Embryonic facial prominence (tissue), 1 donor: ENCODE measurements at regions not wholly inside any gene's neighbourhood (a gene's known extent, or its start where the extent isn't known, plus 50 kb on each side); places are given as distances from the start of the nearest gene placed in this dataset.

Experiments
- DNase-seq: peaks from one replicate; pipeline ENCODE4 v3.0.0-alpha.2; 2016; ENCODE audit errors: extremely low spot score

DNA sequence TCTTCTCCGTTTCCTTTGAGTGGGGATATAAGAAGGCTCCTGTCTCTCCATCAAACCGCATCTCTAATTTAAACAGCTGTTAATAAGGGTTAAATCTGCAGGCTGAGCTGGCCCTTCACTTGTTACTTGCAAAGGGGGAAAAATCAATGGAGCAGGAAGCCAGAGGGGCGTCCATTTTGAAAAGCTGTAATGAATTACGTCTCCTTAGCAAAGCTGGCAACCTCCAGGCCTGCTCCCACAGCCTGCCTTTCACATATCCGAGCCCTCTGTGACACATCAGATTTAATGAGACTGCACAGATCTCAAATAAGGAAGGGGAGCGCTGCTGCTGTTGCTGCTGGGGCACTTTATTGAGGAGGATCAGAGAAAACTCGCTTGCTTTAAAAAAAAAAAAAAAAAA is 320.8 kb downstream of the BLID start:
- no peak for DNase-seq

GRCh38 chr11:121794671-121795141 is 321.3 kb downstream of the BLID start:
- no peak for DNase-seq

- no peak for DNase-seq
Measured at GRCh38 chr11:121793916-121794315, 322.1 kb downstream of the BLID start.

DNA sequence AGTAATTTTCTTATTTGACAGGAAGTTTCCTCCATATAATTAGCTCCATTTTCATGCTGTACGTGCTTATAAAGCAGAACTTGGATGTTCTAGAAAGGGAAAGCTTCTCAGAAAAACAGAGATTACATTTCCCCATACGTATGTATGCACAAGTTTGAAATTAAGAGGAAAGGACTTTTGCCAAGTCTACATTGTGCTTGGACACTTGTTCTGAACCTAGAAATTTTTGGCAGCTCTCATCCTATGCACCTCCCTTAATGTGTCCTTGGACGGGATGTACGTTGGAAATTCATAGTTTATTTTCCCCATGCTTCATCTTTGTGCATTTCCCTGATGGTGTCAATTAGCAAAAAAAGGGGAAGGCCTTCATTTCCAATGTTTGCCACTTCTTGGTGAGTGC is 322.7 kb downstream of the BLID start:
- DNase-seq, result peak; percentile 93

GRCh38 chr11:121792185-121792584 is 323.8 kb downstream of the BLID start:
- no peak for DNase-seq

DNA sequence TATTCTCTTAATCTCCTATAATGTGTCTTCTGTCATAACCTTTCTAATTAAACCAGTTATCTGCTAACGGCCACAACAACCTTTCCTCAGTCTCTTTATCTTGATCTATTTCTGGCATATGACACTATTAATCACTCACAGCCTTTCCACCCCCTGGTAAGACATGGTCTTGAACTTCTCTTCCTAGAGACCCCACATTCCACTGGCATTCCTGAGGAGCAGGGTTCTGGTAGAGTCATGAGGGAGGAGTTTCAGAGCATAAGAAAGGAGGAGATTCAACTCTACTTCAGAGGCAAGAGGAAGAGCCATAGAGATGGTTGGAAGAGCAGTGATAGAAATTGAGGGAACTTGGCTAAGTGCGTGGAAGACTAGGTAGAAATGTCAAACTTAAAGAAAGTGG is 325.6 kb downstream of the BLID start:
- DNase-seq, result no peak

DNA sequence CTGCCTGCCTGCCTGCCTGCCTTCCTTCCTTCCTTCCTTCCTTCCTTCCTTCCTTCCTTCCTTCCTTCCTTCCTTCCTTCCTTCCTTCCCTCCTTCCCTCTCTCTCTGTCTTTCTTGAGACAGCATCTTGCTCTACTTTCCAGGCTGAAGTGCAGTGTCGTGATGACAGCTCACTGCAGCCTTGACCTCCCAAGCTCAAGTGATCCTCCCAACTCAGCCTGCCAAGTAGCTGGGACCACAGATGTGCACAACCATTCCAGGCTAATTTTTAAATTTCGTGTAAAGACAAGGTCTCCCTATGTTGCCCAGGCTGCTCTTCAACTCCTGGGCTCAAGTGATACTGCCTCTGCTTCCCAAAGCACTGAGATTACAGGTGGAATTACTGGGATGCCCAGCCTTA is 328.2 kb upstream of the SORL1-AS1 start:
- DNase-seq, result no peak

GRCh38 chr11:121777056-121777455 is 324.3 kb upstream of the SORL1-AS1 start:
- no peak for DNase-seq

DNA sequence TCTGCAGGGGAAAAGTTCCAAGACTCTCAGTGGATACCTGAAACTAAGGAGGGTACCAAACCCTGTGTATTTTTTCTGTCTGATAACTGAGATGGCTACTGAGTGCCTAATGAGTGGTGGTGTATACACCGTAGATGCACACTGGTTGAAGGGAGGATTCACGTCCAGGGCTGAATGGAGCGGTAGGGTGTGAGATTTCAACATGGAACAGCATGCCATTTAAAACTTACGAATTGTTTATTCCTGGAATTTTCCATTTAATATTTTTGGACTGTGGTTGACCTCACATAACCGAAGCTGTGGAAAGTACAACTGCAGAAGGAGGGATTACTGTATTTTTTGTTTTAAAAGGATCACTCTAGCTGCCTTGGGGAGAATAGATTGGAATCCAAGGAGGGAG is 322.5 kb upstream of the SORL1-AS1 start:
- no peak for DNase-seq

GRCh38 chr11:121773076-121773475 is 320.3 kb upstream of the SORL1-AS1 start:
- no peak for DNase-seq

- no peak for DNase-seq
Measured at GRCh38 chr11:121770939-121771595, 318.3 kb upstream of the SORL1-AS1 start.

DNA sequence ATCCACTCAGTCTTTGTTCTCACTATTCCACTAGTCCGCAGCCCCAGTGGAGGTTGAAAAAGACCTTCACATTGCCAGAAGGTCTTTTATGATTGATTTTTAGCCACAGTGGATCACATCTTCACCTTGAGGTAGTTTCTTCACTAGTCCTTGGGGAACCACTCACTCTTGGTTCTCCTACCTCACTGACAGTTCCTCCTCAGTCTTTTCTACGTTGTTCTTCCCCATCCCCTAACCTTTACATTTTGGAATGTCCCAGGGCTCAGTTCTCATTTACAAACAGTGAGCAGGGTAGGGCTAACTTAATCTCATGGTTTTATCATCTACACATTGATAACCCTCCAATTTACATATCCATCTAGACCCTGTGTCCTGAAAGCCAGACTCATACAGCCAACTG is 316.4 kb upstream of the SORL1-AS1 start:
- no peak for DNase-seq

GRCh38 chr11:121767433-121767832 is 314.7 kb upstream of the SORL1-AS1 start:
- DNase-seq, result no peak

GRCh38 chr11:121766991-121767390 is 314.2 kb upstream of the SORL1-AS1 start:
- no peak for DNase-seq

DNA sequence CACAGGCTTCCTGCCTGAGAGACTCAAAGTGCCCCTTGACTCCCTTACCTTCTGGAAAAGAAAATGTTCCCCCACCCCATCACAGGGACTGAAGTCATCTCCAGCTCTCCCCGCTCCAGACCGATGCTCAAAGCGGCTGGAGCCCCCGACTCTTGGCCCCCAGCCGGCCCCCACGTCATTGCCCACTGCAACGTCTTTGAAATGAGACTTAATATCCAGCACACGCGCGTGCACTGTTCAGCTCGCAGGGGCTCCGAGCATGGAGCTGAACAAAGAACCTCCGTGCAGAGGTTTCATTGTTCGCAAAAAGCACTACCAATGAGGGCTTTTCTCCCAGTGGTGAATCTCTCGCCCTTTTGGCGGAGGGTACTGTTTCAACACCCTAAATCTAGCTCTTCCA is 313.4 kb upstream of the SORL1-AS1 start:
- DNase-seq, result no peak

DNA sequence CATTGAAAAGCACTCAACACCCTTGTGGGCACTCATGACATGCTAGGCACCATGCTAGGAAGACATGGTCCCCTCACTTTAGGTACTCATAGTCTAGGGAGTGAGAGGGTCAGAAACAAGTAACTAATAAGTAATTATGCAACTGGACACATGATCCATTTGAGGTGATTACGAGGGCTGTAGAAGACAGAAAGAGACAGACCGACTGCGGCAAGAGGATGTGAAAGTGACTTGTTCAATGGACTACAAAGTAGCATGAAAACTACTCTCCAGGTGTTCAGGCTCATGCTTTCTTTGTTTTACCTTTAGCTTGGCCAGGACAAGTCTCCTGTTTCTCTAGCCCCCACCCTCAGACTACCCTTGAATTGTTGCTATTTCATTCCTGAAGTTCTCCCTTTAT is 310.8 kb upstream of the SORL1-AS1 start:
- DNase-seq, result no peak

- DNase-seq, result peak; percentile 47
Measured at GRCh38 chr11:121762820-121763219, 310.1 kb upstream of the SORL1-AS1 start.

- DNase-seq, result no peak
Measured at GRCh38 chr11:121761186-121761585, 308.4 kb upstream of the SORL1-AS1 start.

DNA sequence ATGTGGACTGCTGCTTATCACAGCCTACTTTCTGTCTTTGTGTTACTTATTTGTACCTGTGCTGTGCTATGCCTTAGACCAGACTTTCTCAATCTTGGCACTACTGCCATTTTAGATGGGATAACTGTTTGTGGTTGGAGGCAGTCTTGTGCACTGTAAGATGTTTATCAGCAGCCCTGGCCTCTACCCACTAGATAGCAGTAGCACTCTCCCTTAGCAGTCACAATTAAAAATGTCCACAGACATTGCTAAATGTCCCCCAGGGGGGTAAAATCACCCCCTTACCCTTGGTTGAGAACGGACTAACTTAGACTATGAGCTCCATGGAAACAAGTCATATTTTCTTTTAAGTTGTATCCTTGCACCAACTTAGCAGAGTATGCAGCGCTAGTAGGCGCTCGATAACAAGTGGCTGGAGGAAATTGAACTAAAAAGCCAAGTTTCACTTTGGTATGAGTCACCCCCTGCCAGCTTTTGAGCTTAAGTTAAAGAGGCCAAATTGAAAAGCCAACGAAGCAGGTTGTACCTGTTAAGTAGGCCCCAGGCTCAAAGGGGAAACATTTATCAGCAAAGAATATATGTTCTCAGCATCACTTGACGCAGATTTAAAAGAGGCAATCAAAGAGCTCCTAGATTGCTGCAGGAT is 304.8 kb upstream of the SORL1-AS1 start:
- no peak for DNase-seq

GRCh38 chr11:121755906-121756305 is 303.1 kb upstream of the SORL1-AS1 start:
- DNase-seq, result no peak

GRCh38 chr11:121755191-121755590 is 302.4 kb upstream of the SORL1-AS1 start:
- DNase-seq, result no peak

- no peak for DNase-seq
Measured at GRCh38 chr11:121754598-121754997, 301.8 kb upstream of the SORL1-AS1 start.

GRCh38 chr11:121749691-121750090 is 296.9 kb upstream of the SORL1-AS1 start:
- DNase-seq, result no peak

GRCh38 chr11:121748068-121748467 is 295.3 kb upstream of the SORL1-AS1 start:
- DNase-seq, result no peak
